ENCODE measurements at regions not wholly inside any gene's neighbourhood (a gene's known extent, or its start where the extent isn't known, plus 50 kb on each side); places are given as distances from the start of the nearest gene placed in this dataset.

GRCh38 chr20:57944988-57945387 lies 235.2 kb upstream of the PMEPA1 start:
- no peak for TF ChIP-seq CTCF (IDR thresholded peaks at IDR 0.05)
- TF ChIP-seq POLR2A (IDR thresholded peaks at IDR 0.05; ENCODE audit: low read depth): no peak
- TF ChIP-seq EP300 (IDR thresholded peaks at IDR 0.05): no peak
- TF ChIP-seq POLR2AphosphoS5 (IDR thresholded peaks at IDR 0.05): no peak
